H9 (cell line): ENCODE measurements at regions not wholly inside any gene's neighbourhood (a gene's known extent, or its start where the extent isn't known, plus 50 kb on each side); places are given as distances from the start of the nearest gene placed in this dataset.

ENCODE experiments used
- DNase-seq: peaks from one replicate; pipeline ENCODE4 v3.0.0-alpha.2; 2017
- H2AFZ ChIP-seq: one replicate; pipeline ENCODE4 v1.6.1; 2013; ENCODE audit warnings: mild to moderate bottlenecking, low read length, control low read depth, moderate library complexity
- H2AK5ac ChIP-seq: 2 replicates; pipeline ENCODE4 v1.6.1; 2013; ENCODE audit warnings: low read length, control low read depth, mixed read lengths; ENCODE audit not compliant: insufficient read length
- H2BK120ac ChIP-seq: one replicate; pipeline ENCODE4 v1.6.1; 2013; ENCODE audit warnings: low read depth, mild to moderate bottlenecking, low read length, control low read depth, inconsistent platforms; ENCODE audit not compliant: poor library complexity, severe bottlenecking
- H2BK12ac ChIP-seq: 2 replicates; pipeline ENCODE4 v1.6.1; 2013; ENCODE audit warnings: low read length, control low read depth, mixed read lengths, low read depth; ENCODE audit not compliant: insufficient read length
- H2BK15ac ChIP-seq: 2 replicates; pipeline ENCODE4 v1.6.1; 2013; ENCODE audit warnings: low read depth, low read length, control low read depth
- H2BK20ac ChIP-seq: one replicate; pipeline ENCODE4 v1.6.1; 2013; ENCODE audit warnings: low read depth, mild to moderate bottlenecking, low read length, control low read depth, inconsistent platforms; ENCODE audit not compliant: poor library complexity, severe bottlenecking
- H2BK5ac ChIP-seq: 2 replicates; pipeline ENCODE4 v1.6.1; 2013; ENCODE audit warnings: low read length, control low read depth, mixed read lengths; ENCODE audit not compliant: insufficient read length
- H3K14ac ChIP-seq: 2 replicates; pipeline ENCODE4 v1.6.1; 2013; ENCODE audit warnings: low read length, control low read depth; ENCODE audit not compliant: insufficient read depth
- H3K18ac ChIP-seq: 2 replicates; pipeline ENCODE4 v1.6.1; 2013; ENCODE audit warnings: low read depth, mild to moderate bottlenecking, mixed read lengths, low read length, control low read depth; ENCODE audit not compliant: insufficient read length
- H3K23ac ChIP-seq: 2 replicates; pipeline ENCODE4 v1.6.1; 2013; ENCODE audit warnings: low read length, control low read depth, mixed read lengths, low read depth; ENCODE audit not compliant: insufficient read length
- H3K23me2 ChIP-seq: 2 replicates; pipeline ENCODE4 v1.6.1; 2013; ENCODE audit warnings: low read depth, mild to moderate bottlenecking, mixed read lengths, low read length, control low read depth; ENCODE audit not compliant: insufficient read length, poor library complexity, severe bottlenecking
- H3K27ac ChIP-seq: 2 replicates; pipeline ENCODE4 v1.5.1; 2013; ENCODE audit warnings: low read length, control low read depth, mixed read lengths, low read depth; ENCODE audit not compliant: insufficient read length
- H3K27me3 ChIP-seq: 2 replicates; pipeline ENCODE4 v1.6.1; 2013; ENCODE audit warnings: low read length, control low read depth, inconsistent platforms; ENCODE audit not compliant: insufficient read depth
- H3K4ac ChIP-seq: 2 replicates; pipeline ENCODE4 v1.6.1; 2013; ENCODE audit warnings: low read depth, mild to moderate bottlenecking, control low read depth, inconsistent platforms, low read length, moderate library complexity
- H3K4me1 ChIP-seq: 2 replicates; pipeline ENCODE4 v1.6.1; 2013; ENCODE audit warnings: low read length, control low read depth, inconsistent platforms; ENCODE audit not compliant: insufficient read depth
- H3K4me2 ChIP-seq: 2 replicates; pipeline ENCODE4 v1.6.1; 2013; ENCODE audit warnings: low read length, control low read depth, mixed read lengths; ENCODE audit not compliant: insufficient read length, insufficient read depth
- H3K56ac ChIP-seq: 2 replicates; pipeline ENCODE4 v1.6.1; 2013; ENCODE audit warnings: low read depth, mild to moderate bottlenecking, mixed read lengths, low read length, control low read depth; ENCODE audit not compliant: insufficient read length
- H3K79me1 ChIP-seq: 2 replicates; pipeline ENCODE4 v1.6.1; 2013; ENCODE audit warnings: low read depth, mild to moderate bottlenecking, moderate library complexity, low read length, control low read depth, inconsistent platforms; ENCODE audit not compliant: insufficient read depth, poor library complexity, severe bottlenecking
- H3K79me2 ChIP-seq: 2 replicates; pipeline ENCODE4 v1.6.1; 2013; ENCODE audit warnings: low read length, control low read depth, inconsistent platforms; ENCODE audit not compliant: insufficient read depth
- H3K9ac ChIP-seq: 2 replicates; pipeline ENCODE4 v1.6.1; 2013; ENCODE audit warnings: low read length, control low read depth, mixed read lengths; ENCODE audit not compliant: insufficient read length; ENCODE audit errors: extremely low read depth
- H3K9me3 ChIP-seq: one replicate; pipeline ENCODE4 v1.6.1; 2013; ENCODE audit warnings: low read depth, low read length, inconsistent platforms; ENCODE audit not compliant: control insufficient read depth
- H3T11ph ChIP-seq: one replicate; pipeline ENCODE4 v1.6.1; 2013; ENCODE audit warnings: mild to moderate bottlenecking, low read length, control low read depth, inconsistent platforms
- H4K20me1 ChIP-seq: one replicate; pipeline ENCODE4 v1.6.1; 2013; ENCODE audit not compliant: control insufficient read depth, insufficient read length, insufficient read depth
- H4K5ac ChIP-seq: 2 replicates; pipeline ENCODE4 v1.6.1; 2013; ENCODE audit warnings: low read depth, mild to moderate bottlenecking, mixed read lengths, low read length, control low read depth; ENCODE audit not compliant: insufficient read length
- H4K8ac ChIP-seq: replicated peaks from 2 replicates; pipeline ENCODE4 v1.6.1; 2013; ENCODE audit warnings: low read length, control low read depth, mixed read lengths, low read depth; ENCODE audit not compliant: insufficient read length
- H4K91ac ChIP-seq: 2 replicates; pipeline ENCODE4 v1.6.1; 2013; ENCODE audit warnings: low read depth, mild to moderate bottlenecking, moderate library complexity, mixed read lengths, low read length, control low read depth; ENCODE audit not compliant: insufficient read length
- H3K27ac Mint-ChIP-seq, 3 experiments: 2 replicates in 2 of 3; 3 replicates in 1 of 3; pipeline ENCODE4 v1.8.0; 2020 to 2021; ENCODE audit warnings: mixed read lengths in 3 of 3, mild to moderate bottlenecking in 1 of 3, moderate library complexity in 1 of 3
- H3K27me3 Mint-ChIP-seq: 2 replicates; pipeline ENCODE4 v1.8.0; 2021; ENCODE audit warnings: low read depth, mild to moderate bottlenecking, moderate library complexity, mixed read lengths
- H3K36me3 Mint-ChIP-seq, 3 experiments: 2 replicates in 2 of 3; 3 replicates in 1 of 3; pipeline ENCODE4 v1.8.0; 2020 to 2021; ENCODE audit warnings: low read depth in 3 of 3, mixed read lengths in 3 of 3; ENCODE audit not compliant: insufficient read depth in 1 of 3
- H3K4me1 Mint-ChIP-seq, 2 experiments: 2 replicates each; pipeline ENCODE4 v1.8.0; 2020; ENCODE audit warnings: mixed read lengths in 2 of 2
- H3K4me3 Mint-ChIP-seq, 2 experiments: 2 replicates in 1 of 2; 3 replicates in 1 of 2; pipeline ENCODE4 v1.8.0; 2020 to 2021; ENCODE audit warnings: mild to moderate bottlenecking in 2 of 2, mixed read lengths in 2 of 2, moderate library complexity in 1 of 2
- H3K9me3 Mint-ChIP-seq, 2 experiments: 2 replicates in 1 of 2; 3 replicates in 1 of 2; pipeline ENCODE4 v1.8.0; 2020; ENCODE audit warnings: mild to moderate bottlenecking in 2 of 2, mixed read lengths in 2 of 2, moderate library complexity in 1 of 2
- WGBS: extraction: QIAGEN DNeasy Blood & Tissue Kit; methylation state at CpG from one replicate; pipeline ENCODE4 v1.1.7; 2013; ENCODE audit warnings: missing lambda C conversion rate, low lambda C conversion rate, mixed read lengths; ENCODE audit not compliant: insufficient read length; ENCODE audit errors: extremely low coverage; 5-methylcytosine and 5-hydroxymethylcytosine counted together
- TF ChIP-seq, protein P1 (sequence below): fragments of 200-600 bp; sonication (generic); conservative IDR thresholded peaks from 3 replicates; pipeline ENCODE4 v1.8.0; 2021; ENCODE audit warnings: antibody characterized with exemption, mild to moderate bottlenecking

DNA sequence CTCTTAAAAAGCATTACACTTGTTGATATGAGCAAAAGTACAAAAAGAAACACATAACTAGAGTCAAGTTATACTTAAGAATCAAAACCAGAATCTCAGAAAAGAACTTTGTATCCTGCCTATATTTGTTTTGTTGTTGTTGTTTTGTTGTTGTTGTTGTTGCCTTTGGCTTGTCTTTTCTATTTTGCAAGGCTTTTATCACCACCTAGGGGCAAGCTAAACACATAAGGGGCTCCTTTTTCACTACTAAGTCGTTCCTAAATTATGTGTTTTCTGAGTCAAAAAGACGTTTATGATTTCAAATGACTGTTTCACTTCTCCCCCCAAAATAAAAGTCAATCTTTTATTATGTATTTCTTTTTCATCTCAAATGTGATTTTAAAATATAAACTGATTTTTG lies 250.2 kb downstream of the RBM26 start:
- Histone ChIP-seq H3K14ac (no peak overlapping the region), H3K23me2 (no peaks in the 10 kb centered on the region), H2BK20ac (no peak overlapping the region), H3K9ac (no peak overlapping the region), H2AK5ac (no peak overlapping the region), H3K18ac (no peak overlapping the region), H2BK15ac (no peak overlapping the region), H2AFZ (no peak overlapping the region), H2BK120ac (no peak overlapping the region), H3K79me2 (no peaks in the 10 kb centered on the region), H3K9me3 (no peaks in the 10 kb centered on the region), H2BK12ac (no peak overlapping the region), H4K91ac (no peak overlapping the region), H4K20me1 (no peaks in the 10 kb centered on the region), H4K5ac (no peak overlapping the region), H3K79me1 (no peaks in the 10 kb centered on the region), H3K4ac (no peak overlapping the region), H2BK5ac (no peak overlapping the region), H3K4me1 (no peaks in the 10 kb centered on the region), H3K23ac (no peak overlapping the region), H3K4me2 (no peak overlapping the region), H3K27ac (no peak overlapping the region), H3K27me3 (no peaks in the 10 kb centered on the region), H4K8ac (no peak overlapping the region), H3K56ac (no peak overlapping the region), H3T11ph (no peak overlapping the region)
- Mint-ChIP-seq H3K4me1 (0 out of 4 replicates have a peak, but pooled peaks cover 0 to 5% of the 10 kb centered on the region in 2 experiments), H3K27me3 (no peaks in the 10 kb centered on the region), H3K27ac (no peak overlapping the region), H3K36me3 (no peaks in the 10 kb centered on the region), H3K9me3 (no peaks in the 10 kb centered on the region), H3K4me3 (no peak overlapping the region)
- DNase-seq: no peak
- TF ChIP-seq, protein P1, sequence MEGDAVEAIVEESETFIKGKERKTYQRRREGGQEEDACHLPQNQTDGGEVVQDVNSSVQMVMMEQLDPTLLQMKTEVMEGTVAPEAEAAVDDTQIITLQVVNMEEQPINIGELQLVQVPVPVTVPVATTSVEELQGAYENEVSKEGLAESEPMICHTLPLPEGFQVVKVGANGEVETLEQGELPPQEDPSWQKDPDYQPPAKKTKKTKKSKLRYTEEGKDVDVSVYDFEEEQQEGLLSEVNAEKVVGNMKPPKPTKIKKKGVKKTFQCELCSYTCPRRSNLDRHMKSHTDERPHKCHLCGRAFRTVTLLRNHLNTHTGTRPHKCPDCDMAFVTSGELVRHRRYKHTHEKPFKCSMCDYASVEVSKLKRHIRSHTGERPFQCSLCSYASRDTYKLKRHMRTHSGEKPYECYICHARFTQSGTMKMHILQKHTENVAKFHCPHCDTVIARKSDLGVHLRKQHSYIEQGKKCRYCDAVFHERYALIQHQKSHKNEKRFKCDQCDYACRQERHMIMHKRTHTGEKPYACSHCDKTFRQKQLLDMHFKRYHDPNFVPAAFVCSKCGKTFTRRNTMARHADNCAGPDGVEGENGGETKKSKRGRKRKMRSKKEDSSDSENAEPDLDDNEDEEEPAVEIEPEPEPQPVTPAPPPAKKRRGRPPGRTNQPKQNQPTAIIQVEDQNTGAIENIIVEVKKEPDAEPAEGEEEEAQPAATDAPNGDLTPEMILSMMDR: peak; percentile 31; the same call in 1 of the 3 replicates
- WGBS: no CpG with 5 or more reads among the region's 2 CpGs
